Activated naive CD4-positive, alpha-beta T cell treated with anti-CD3 and anti-CD28 coated beads for 36 hours (primary cell): ENCODE measurements at regions not wholly inside any gene's neighbourhood (a gene's known extent, or its start where the extent isn't known, plus 50 kb on each side); places are given as distances from the start of the nearest gene placed in this dataset.
A peak's percentile ranks its signal among the peaks of the same experiment; 100 is the strongest.

Experiments used
- CTCF ChIA-PET: fragments of 350-600 bp; sonication (Branson Sonifier 250); formaldehyde crosslinking; loops from one replicate; lab custom pipeline; 2021; ENCODE audit warnings: antibody characterized with exemption; lab: Charles Lee
- DNase-seq: peaks from one replicate; pipeline ENCODE4 v3.0.0-alpha.2; 2020
- H3K27ac Mint-ChIP-seq: one replicate; pipeline ENCODE4 v1.8.0; 2021; ENCODE audit warnings: mild to moderate bottlenecking, mixed read lengths
- H3K27me3 Mint-ChIP-seq: one replicate; pipeline ENCODE4 v1.8.0; 2021; ENCODE audit warnings: low read depth, mixed read lengths
- H3K36me3 Mint-ChIP-seq: one replicate; pipeline ENCODE4 v1.8.0; 2021; ENCODE audit warnings: low read depth, mixed read lengths
- H3K4me1 Mint-ChIP-seq: one replicate; pipeline ENCODE4 v1.8.0; 2021; ENCODE audit warnings: low read depth, mixed read lengths
- H3K4me3 Mint-ChIP-seq: one replicate; pipeline ENCODE4 v1.8.0; 2021; ENCODE audit warnings: mild to moderate bottlenecking, moderate library complexity, mixed read lengths
- H3K9me3 Mint-ChIP-seq: one replicate; pipeline ENCODE4 v1.8.0; 2021; ENCODE audit warnings: mixed read lengths
- intact Hi-C: fragments of 100-400 bp; cut with micrococcal nuclease; formaldehyde crosslinking; loops from one replicate; pipeline ENCODE4 v1.15.1; 2023

- H3K36me3 Mint-ChIP-seq = no peaks in the 10 kb centered on the region
- CTCF ChIA-PET = interaction anchor here (2.6 to 6.2 kb wide), 2 partner anchors 240 to 244 kb away, joined by 12 to 93 read pairs; no protein-coding TSS in a partner anchor
- H3K9me3 Mint-ChIP-seq = no peaks in the 10 kb centered on the region
- no peaks in the 10 kb centered on the region for H3K27me3 Mint-ChIP-seq
- no peak for DNase-seq
- no peak overlapping the region for H3K27ac Mint-ChIP-seq
- H3K4me3 Mint-ChIP-seq = no peak overlapping the region
- no peaks in the 10 kb centered on the region for H3K4me1 Mint-ChIP-seq
- intact Hi-C loops = no loop called here
Observed at GRCh38 chr6:53412751-53413150, 64.0 kb upstream of the ELOVL5 start.

DNA sequence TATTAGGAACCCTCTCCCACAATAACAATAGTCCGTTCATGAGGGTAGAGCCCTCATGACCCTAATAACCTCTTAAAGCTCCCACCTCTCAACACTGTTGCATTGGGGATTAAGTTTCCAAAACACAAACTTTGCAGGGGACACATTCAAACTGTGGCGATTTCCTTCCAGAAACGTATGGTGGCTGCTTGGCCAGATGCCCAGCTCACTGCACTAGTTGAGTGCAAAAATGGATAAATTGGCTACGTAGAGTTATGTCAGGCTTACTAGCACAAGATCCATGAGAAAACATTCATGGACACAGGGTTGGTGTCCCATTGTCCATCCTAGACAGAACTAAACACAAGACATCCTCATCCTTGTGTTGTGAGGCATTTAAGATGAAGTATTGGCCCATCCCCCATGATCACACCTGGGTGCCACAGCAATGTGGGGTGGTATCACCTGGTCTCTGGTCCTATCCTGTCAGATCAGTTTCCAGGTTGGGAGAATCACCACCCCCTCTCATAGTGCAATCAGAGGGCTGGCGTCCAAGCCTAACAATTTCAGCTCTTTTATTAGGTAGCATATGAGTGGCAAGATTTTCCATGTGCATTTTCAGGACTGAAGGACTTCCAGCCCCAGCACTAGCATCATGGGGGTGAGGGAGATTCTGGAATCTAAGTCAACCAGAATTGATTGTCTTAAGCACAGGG is 63.4 kb upstream of the ELOVL5 start:
- intact Hi-C loops = no loop called here
- Mint-ChIP-seq H3K9me3 (no peaks in the 10 kb centered on the region), H3K27ac (no peak overlapping the region), H3K36me3 (no peaks in the 10 kb centered on the region), H3K4me1 (no peaks in the 10 kb centered on the region), H3K27me3 (no peaks in the 10 kb centered on the region), H3K4me3 (no peak overlapping the region)
- no peak for DNase-seq
- CTCF ChIA-PET = interaction anchor here (1.3 to 6.2 kb wide), 6 partner anchors 24 to 244 kb away, joined by 3 to 93 read pairs (median 4); no protein-coding TSS in a partner anchor

DNA sequence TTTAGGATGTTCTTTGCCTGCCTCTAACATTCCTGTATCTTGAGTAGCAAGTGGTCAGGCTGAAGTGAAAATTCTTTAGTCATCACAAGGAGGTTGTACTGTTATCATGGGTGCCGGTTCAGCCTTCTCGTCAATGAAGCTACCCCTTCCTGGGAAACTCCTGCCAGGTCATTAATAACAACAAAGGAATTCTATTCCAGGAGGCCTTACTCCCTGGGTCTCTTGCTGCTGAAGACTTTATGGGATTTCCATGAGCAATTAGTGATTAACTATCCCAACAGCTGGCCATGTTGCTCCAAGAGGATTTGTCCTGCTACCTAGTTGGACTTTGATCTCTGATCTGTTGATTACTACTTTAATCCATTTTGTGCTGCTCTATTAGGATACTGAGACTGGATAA is 62.7 kb upstream of the ELOVL5 start:
- no peaks in the 10 kb centered on the region for H3K27me3 Mint-ChIP-seq
- DNase-seq = no peak
- no peak overlapping the region for H3K4me3 Mint-ChIP-seq
- CTCF ChIA-PET = interaction anchor here (0.6 to 6.2 kb wide), 12 partner anchors 19 to 247 kb away, joined by 3 to 93 read pairs (median 4); no protein-coding TSS in a partner anchor
- no peaks in the 10 kb centered on the region for H3K36me3 Mint-ChIP-seq
- H3K9me3 Mint-ChIP-seq = no peaks in the 10 kb centered on the region
- H3K27ac Mint-ChIP-seq = no peak overlapping the region
- no peaks in the 10 kb centered on the region for H3K4me1 Mint-ChIP-seq
- intact Hi-C loops = no loop called here

- CTCF ChIA-PET = interaction anchor here (0.6 to 6.2 kb wide), 20 partner anchors 12 to 247 kb away, joined by 3 to 93 read pairs (median 3); no protein-coding TSS in a partner anchor
- DNase-seq = peak; percentile 70
- no peaks in the 10 kb centered on the region for H3K36me3 Mint-ChIP-seq
Observed at GRCh38 chr6:53410508-53411258, 61.9 kb upstream of the ELOVL5 start.

DNA sequence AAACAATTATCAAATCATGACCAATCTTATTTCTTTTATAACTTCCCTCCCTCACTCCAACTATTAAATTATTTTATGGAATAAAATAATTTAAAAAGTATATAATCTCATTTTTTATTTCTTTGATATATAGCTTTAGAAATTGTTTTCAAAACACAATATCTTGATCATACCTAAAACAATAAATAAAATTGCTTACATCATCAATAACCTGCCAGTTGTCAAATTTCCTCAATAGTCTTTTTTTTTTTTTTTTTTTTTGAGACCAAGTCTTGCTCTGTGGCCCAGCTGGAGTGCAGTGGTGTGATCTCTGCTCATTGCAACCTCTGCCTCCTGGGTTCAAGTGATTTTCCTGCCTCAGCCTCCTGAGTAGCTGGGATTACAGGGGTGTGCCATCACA is 60.1 kb upstream of the ELOVL5 start:
- H3K4me3 Mint-ChIP-seq = no peak overlapping the region
- no peaks in the 10 kb centered on the region for H3K4me1 Mint-ChIP-seq
- intact Hi-C loops = no loop called here
- H3K9me3 Mint-ChIP-seq = no peaks in the 10 kb centered on the region
- CTCF ChIA-PET = interaction anchor here (0.6 to 6.2 kb wide), 6 partner anchors 49 to 257 kb away, joined by 3 to 93 read pairs (median 4); no protein-coding TSS in a partner anchor
- H3K27ac Mint-ChIP-seq = no peak overlapping the region
- H3K36me3 Mint-ChIP-seq = no peaks in the 10 kb centered on the region
- no peak for DNase-seq
- H3K27me3 Mint-ChIP-seq = no peaks in the 10 kb centered on the region

More at GRCh38 chr6:53410508-53411258, 61.9 kb upstream of the ELOVL5 start:
- no peak overlapping the region for H3K27ac Mint-ChIP-seq
- no peak overlapping the region for H3K4me3 Mint-ChIP-seq
- intact Hi-C loops = loop anchor here (1.0 kb wide), 6 partner anchors 27 to 238 kb away; no protein-coding TSS in a partner anchor
- no peaks in the 10 kb centered on the region for H3K4me1 Mint-ChIP-seq
- H3K9me3 Mint-ChIP-seq = no peaks in the 10 kb centered on the region
- no peaks in the 10 kb centered on the region for H3K27me3 Mint-ChIP-seq

DNA sequence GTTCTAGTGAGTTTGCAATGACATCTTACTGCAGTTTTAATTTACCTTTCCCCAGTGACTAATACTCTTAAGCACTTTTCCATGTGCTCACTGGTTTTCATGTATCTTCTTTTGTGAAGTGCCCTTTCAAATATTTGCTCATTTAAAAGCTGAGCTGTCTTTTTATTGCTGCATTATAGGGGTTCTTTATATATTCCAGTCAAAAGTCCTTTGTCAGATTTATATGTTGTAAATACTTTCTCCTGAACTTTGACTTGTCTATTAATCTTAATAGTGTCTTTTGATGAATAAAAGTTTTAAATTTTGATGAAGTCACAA is 50.2 kb upstream of the ELOVL5 start:
- CTCF ChIA-PET = interaction anchor here (1.4 kb wide), 1 partner anchor 253 kb away, joined by 3 read pairs; no protein-coding TSS in a partner anchor
- Mint-ChIP-seq H3K36me3 (no peaks in the 10 kb centered on the region), H3K27me3 (no peaks in the 10 kb centered on the region), H3K4me3 (no peak overlapping the region), H3K9me3 (no peaks in the 10 kb centered on the region), H3K4me1 (no peaks in the 10 kb centered on the region), H3K27ac (no peak overlapping the region)
- intact Hi-C loops = no loop called here
- DNase-seq = no peak

DNA sequence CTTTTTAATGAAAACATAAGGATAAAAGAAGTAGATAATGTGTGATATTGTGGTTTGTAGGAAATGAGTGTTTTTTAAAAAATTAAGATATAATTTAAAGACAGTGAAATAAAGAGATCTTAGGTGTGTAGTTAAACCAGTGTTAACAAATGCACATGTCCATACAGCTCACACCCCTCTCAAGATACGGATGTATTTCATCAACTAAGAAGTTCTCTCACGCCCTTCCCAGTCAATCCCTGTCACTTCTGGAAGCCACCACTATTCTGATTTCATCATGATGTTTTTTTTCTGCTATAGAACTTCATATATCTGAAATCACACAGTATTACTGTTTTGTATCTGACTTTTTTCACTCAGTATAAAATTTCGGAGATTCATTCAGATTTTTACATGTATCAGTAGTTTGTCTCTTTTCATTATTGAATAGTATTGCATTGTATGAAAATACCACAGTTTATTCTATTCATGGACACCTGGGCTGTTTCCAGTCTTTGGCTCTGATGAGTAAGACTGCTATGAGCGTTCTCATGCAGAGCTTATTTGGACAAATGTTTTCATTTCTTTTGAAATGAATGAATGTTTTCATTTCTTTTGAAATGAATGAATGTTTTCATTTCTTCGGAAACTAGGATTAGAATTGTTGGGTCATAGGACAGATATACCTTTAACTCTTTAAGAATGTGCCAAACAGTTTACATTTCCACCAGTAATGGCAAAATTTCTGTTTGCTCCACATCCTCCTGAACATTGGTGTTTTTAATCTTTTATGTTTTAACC is 49.7 kb upstream of the ELOVL5 start:
- intact Hi-C loops = no loop called here
- no peaks in the 10 kb centered on the region for H3K36me3 Mint-ChIP-seq
- no peaks in the 10 kb centered on the region for H3K4me1 Mint-ChIP-seq
- no peaks in the 10 kb centered on the region for H3K9me3 Mint-ChIP-seq
- DNase-seq = no peak
- H3K27ac Mint-ChIP-seq = no peak overlapping the region
- no peak overlapping the region for H3K4me3 Mint-ChIP-seq
- CTCF ChIA-PET = interaction anchor here (1.4 kb wide), 1 partner anchor 254 kb away, joined by 3 read pairs; no protein-coding TSS in a partner anchor
- H3K27me3 Mint-ChIP-seq = no peaks in the 10 kb centered on the region
